Activated CD4-positive, alpha-beta T cell treated with anti-CD3 and anti-CD28 coated beads, Interleukin-2, amount 50 U/mL, for 1 hour (primary cell): ENCODE measurements at regions not wholly inside any gene's neighbourhood (a gene's known extent, or its start where the extent isn't known, plus 50 kb on each side); places are given as distances from the start of the nearest gene placed in this dataset.

Experiments used
- DNase-seq: peaks from one replicate; pipeline ENCODE4 v3.0.0-alpha.2; 2020

- no peak for DNase-seq
Observed at GRCh38 chrX:22396408-22396807, 123.7 kb downstream of the CBLL2 start.

GRCh38 chrX:22397566-22397965, 124.9 kb downstream of the CBLL2 start:
- no peak for DNase-seq

GRCh38 chrX:22399437-22400192, 126.9 kb downstream of the CBLL2 start:
- no peak for DNase-seq

- no peak for DNase-seq
Observed at GRCh38 chrX:22404297-22404696, 131.6 kb downstream of the CBLL2 start.

GRCh38 chrX:22406201-22406737, 133.6 kb downstream of the CBLL2 start:
- no peak for DNase-seq

GRCh38 chrX:22409418-22409817, 136.7 kb downstream of the CBLL2 start:
- DNase-seq: no peak

- no peak for DNase-seq
Observed at GRCh38 chrX:22424122-22424915, 151.6 kb downstream of the CBLL2 start.

GRCh38 chrX:22424919-22425318, 152.2 kb downstream of the CBLL2 start:
- no peak for DNase-seq

GRCh38 chrX:22429704-22430103, 157.0 kb downstream of the CBLL2 start:
- DNase-seq: no peak

- DNase-seq: no peak
Observed at GRCh38 chrX:22430701-22431100, 158.0 kb downstream of the CBLL2 start.

- DNase-seq: no peak
Observed at GRCh38 chrX:22433292-22434070, 160.8 kb downstream of the CBLL2 start.

GRCh38 chrX:22445880-22446279, 173.2 kb downstream of the CBLL2 start:
- no peak for DNase-seq

GRCh38 chrX:22462959-22463358, 190.2 kb downstream of the CBLL2 start:
- no peak for DNase-seq

- no peak for DNase-seq
Observed at GRCh38 chrX:22467571-22467970, 194.9 kb downstream of the CBLL2 start.

GRCh38 chrX:22481436-22481835, 208.7 kb downstream of the CBLL2 start:
- no peak for DNase-seq

GRCh38 chrX:22486296-22486695, 213.6 kb downstream of the CBLL2 start:
- DNase-seq: no peak

GRCh38 chrX:22516893-22517292, 244.2 kb downstream of the CBLL2 start:
- no peak for DNase-seq

GRCh38 chrX:22520128-22520828, 247.6 kb downstream of the CBLL2 start:
- no peak for DNase-seq

GRCh38 chrX:22526339-22526738, 253.6 kb downstream of the CBLL2 start:
- DNase-seq: no peak

- DNase-seq: no peak
Observed at GRCh38 chrX:22527302-22527701, 254.6 kb downstream of the CBLL2 start.

GRCh38 chrX:22533898-22534297, 261.2 kb downstream of the CBLL2 start:
- DNase-seq: no peak

GRCh38 chrX:22534643-22535042, 261.9 kb downstream of the CBLL2 start:
- no peak for DNase-seq
